ENCODE measurements at regions not wholly inside any gene's neighbourhood (a gene's known extent, or its start where the extent isn't known, plus 50 kb on each side); places are given as distances from the start of the nearest gene placed in this dataset.

DNA sequence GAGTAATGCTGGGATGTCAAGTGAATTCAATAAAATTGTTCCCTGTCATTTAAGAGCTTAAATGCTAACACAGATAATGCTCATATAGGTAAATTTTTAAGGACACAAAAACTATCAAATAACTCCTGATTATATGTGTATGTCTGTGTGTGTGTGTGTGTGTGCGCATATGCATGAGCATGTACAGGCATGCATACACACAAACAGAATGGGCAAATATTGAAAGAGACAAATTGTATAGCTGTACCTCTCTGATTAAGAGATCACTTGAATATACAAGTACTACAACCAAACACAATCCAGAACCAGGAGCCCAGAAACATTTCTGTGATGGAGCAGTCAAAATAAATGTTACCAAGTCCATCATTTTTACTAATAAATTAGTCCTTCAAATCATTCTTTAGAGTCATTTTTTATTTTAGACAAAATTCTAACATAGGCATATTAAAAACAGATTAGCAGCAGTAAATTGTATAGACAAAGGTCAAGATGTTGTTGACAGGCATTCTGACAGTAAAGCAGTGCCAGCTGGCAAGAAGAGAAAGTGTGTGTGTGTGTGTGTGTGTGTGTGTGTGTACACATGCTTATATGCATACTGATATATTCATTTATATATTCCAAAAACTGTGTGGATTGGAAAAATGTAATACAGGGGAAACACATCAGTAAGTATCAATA, 145.3 kb downstream of the CD47 start:
- TF ChIP-seq BRCA1 (IDR thresholded peaks at IDR 0.05; ENCODE audit: low read depth, low read length), result no peak
- no peak for TF ChIP-seq POLR2A (IDR thresholded peaks at IDR 0.05; ENCODE audit: control extremely low read depth in 1 of 2, low read depth in 2 of 2, low read length in 2 of 2)
- TF ChIP-seq, protein P1, sequence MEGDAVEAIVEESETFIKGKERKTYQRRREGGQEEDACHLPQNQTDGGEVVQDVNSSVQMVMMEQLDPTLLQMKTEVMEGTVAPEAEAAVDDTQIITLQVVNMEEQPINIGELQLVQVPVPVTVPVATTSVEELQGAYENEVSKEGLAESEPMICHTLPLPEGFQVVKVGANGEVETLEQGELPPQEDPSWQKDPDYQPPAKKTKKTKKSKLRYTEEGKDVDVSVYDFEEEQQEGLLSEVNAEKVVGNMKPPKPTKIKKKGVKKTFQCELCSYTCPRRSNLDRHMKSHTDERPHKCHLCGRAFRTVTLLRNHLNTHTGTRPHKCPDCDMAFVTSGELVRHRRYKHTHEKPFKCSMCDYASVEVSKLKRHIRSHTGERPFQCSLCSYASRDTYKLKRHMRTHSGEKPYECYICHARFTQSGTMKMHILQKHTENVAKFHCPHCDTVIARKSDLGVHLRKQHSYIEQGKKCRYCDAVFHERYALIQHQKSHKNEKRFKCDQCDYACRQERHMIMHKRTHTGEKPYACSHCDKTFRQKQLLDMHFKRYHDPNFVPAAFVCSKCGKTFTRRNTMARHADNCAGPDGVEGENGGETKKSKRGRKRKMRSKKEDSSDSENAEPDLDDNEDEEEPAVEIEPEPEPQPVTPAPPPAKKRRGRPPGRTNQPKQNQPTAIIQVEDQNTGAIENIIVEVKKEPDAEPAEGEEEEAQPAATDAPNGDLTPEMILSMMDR (IDR thresholded peaks at IDR 0.05; ENCODE audit: control extremely low read depth in 1 of 3, insufficient read depth in 1 of 3, low read depth in 1 of 3, low read length in 3 of 3), result no peak
- no peak for TF ChIP-seq POLR2AphosphoS5 (IDR thresholded peaks at IDR 0.05; ENCODE audit: low read depth, low read length)
- TF ChIP-seq CHD2 (IDR thresholded peaks at IDR 0.05; ENCODE audit: low read length), result no peak
- no peak for TF ChIP-seq YY1 (IDR thresholded peaks at IDR 0.05; ENCODE audit: low read depth, low read length)
- no peak for TF ChIP-seq RAD21 (IDR thresholded peaks at IDR 0.05 in 1 of 2, conservative IDR thresholded peaks at IDR 0.05 in 1 of 2; ENCODE audit: low read depth in 2 of 2, low read length in 2 of 2)
- TF ChIP-seq, protein P2, sequence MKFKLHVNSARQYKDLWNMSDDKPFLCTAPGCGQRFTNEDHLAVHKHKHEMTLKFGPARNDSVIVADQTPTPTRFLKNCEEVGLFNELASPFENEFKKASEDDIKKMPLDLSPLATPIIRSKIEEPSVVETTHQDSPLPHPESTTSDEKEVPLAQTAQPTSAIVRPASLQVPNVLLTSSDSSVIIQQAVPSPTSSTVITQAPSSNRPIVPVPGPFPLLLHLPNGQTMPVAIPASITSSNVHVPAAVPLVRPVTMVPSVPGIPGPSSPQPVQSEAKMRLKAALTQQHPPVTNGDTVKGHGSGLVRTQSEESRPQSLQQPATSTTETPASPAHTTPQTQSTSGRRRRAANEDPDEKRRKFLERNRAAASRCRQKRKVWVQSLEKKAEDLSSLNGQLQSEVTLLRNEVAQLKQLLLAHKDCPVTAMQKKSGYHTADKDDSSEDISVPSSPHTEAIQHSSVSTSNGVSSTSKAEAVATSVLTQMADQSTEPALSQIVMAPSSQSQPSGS (IDR thresholded peaks at IDR 0.05; ENCODE audit: low read length), result no peak
- no peak for TF ChIP-seq CHD1 (IDR thresholded peaks at IDR 0.05; ENCODE audit: low read depth, low read length)
- no peak for TF ChIP-seq CBX8 (IDR thresholded peaks at IDR 0.05; ENCODE audit: borderline replicate concordance, low read depth, low read length)
